ENCODE measurements at regions not wholly inside any gene's neighbourhood (a gene's known extent, or its start where the extent isn't known, plus 50 kb on each side); places are given as distances from the start of the nearest gene placed in this dataset.

DNA sequence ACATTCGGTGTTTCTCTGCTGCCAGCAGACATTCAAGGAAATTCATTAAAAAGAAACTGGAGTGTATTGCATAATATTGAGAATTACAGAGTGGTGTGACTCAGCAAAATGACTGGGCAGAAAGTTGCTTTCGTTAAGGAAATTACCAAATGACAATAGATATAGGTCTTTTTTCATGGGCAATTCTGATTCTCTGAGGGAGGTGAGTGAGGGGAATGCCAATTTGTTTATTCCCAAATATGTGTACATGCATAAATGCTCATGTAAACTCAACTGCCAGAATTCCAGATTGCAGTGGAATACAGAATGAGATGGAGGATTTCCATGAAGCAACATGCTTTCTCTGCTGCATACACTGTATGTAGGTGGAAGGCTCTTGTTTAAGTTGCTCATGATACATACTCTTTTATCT is 1730.1 kb downstream of the SLITRK5 start:
- TF ChIP-seq, protein P1, sequence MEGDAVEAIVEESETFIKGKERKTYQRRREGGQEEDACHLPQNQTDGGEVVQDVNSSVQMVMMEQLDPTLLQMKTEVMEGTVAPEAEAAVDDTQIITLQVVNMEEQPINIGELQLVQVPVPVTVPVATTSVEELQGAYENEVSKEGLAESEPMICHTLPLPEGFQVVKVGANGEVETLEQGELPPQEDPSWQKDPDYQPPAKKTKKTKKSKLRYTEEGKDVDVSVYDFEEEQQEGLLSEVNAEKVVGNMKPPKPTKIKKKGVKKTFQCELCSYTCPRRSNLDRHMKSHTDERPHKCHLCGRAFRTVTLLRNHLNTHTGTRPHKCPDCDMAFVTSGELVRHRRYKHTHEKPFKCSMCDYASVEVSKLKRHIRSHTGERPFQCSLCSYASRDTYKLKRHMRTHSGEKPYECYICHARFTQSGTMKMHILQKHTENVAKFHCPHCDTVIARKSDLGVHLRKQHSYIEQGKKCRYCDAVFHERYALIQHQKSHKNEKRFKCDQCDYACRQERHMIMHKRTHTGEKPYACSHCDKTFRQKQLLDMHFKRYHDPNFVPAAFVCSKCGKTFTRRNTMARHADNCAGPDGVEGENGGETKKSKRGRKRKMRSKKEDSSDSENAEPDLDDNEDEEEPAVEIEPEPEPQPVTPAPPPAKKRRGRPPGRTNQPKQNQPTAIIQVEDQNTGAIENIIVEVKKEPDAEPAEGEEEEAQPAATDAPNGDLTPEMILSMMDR (IDR thresholded peaks at IDR 0.05), result no peak
- no peak for TF ChIP-seq EZH2phosphoT487 (IDR thresholded peaks at IDR 0.05)
- no peak for TF ChIP-seq EZH2 (IDR thresholded peaks at IDR 0.05)

All from neural progenitor cell (in vitro differentiated cells).